ENCODE measurements at regions not wholly inside any gene's neighbourhood (a gene's known extent, or its start where the extent isn't known, plus 50 kb on each side); places are given as distances from the start of the nearest gene placed in this dataset.

- no peak for TF ChIP-seq GLIS3 (CRISPR knock-in tag; IDR thresholded peaks at IDR 0.05)
- no peak for TF ChIP-seq TOX (CRISPR knock-in tag; IDR thresholded peaks at IDR 0.05; ENCODE audit: borderline replicate concordance)
- no peak for TF ChIP-seq RARB (CRISPR knock-in tag; IDR thresholded peaks at IDR 0.05)
- no peak for TF ChIP-seq SNAI2 (CRISPR knock-in tag; IDR thresholded peaks at IDR 0.05)
- no peak for TF ChIP-seq CREB5 (CRISPR knock-in tag; IDR thresholded peaks at IDR 0.05; ENCODE audit: low read depth)
These were observed 160.3 kb downstream of the ANXA2 start for GRCh38 chr15:60237446-60237845.
